ENCODE measurements at regions not wholly inside any gene's neighbourhood (a gene's known extent, or its start where the extent isn't known, plus 50 kb on each side); places are given as distances from the start of the nearest gene placed in this dataset.
"Not testable (repeated sequence)": the region's sequence is repeated elsewhere in the genome, so short reads cannot be mapped to it uniquely, and the experiment has no call there.

DNA sequence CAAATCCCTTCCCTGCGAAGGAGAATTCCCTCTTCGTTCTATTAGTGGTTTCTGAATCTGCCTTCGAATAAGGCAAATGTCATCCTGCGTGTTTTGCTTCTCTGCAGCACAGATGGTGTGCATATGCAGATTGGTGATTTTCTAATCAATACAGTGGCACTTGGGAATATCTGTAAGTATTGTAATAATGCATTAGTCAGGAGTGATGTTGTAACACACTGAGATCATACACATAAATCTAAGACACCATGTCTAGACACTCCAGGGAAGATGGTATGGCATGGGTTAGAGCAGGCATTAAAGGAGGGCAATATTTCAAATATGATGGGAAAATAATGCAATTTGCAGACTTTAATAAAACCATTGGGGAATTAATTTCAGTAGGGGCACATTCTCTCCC lies 513.2 kb upstream of the PTBP2 start:
- no peak for DNase-seq

GRCh38 chr1:96210054-96210453 lies 511.5 kb upstream of the PTBP2 start:
- DNase-seq: no peak

DNA sequence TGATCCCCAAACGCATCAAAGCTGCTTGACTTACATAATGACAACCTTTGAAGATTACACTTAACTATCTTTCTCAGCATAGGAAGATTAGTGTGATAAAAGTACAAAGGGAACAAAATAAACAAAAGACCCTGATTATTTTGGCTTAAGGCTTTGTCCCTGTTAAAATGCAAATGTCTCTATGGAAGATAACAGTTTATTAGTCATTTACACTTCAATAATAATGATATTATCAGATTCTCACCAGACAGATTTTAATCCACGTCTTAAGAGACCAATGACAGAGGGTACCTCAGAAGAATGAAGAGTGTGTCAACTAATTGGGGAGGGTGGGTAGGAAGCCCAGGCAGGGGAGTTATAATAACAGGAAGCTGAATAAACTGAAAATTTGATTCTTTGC lies 510.4 kb upstream of the PTBP2 start:
- DNase-seq: no peak

DNA sequence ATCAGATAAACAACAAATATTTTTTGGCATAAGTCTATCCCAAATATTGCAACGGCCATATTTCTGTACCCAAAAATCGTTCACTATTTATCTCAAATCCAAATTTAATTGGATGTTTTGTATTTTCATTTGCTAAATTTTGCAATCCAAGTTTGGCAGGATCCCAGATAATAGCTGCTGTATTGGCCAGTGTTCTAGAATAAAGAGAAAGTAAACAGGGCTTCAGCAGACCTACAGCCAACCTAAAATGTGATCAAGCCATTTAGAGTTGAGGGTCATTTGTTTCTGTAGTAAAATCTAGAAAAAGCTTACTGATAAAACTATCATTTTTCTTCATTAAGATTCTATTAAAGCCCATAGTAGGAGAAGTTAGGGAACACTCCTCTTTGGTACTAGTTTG lies 506.6 kb upstream of the PTBP2 start:
- no peak for DNase-seq

DNA sequence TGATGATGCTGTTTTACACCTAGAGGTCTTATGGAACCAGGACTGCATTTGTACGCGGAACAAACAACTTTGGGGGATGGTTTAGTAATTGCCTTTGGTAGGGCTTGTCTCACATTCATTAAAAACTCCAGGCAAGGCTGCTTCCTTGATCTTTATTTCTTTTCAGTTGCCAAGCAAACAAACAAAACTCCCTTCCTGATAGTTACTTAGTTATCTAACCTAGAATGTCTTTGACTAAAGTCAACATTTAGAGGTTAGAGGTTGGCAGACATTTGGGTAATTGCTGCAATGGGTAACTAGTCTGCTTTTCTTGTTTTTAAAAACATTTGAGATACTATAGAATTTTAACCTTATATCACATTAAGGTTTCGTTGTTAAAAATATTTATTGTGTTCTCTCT lies 500.9 kb upstream of the PTBP2 start:
- no peak for DNase-seq

- DNase-seq: no peak
Measured at GRCh38 chr1:96222701-96223100, 498.9 kb upstream of the PTBP2 start.

DNA sequence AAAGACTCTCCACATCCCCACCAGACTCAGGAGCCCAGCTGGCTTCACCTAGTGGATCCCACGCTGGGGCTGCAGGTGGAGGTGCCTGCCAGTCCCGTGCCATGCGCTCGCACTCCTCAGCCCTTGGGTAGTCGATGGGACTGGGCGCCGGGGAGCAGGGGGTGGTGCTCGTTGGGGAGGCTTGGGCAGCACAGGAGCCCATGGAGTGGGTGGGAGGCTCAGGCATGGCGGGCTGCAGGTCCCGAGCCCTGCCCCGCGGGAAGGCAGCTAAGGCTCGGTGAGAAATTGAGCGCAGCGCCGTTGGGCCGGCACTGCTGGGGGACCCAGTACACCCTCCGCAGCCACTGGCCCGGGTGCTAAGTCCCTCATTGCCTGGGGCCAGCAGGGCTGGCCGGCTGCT lies 497.4 kb upstream of the PTBP2 start:
- not testable (repeated sequence) for DNase-seq

GRCh38 chr1:96233422-96233821 lies 488.2 kb upstream of the PTBP2 start:
- no peak for DNase-seq

GRCh38 chr1:96234299-96234698 lies 487.3 kb upstream of the PTBP2 start:
- DNase-seq: no peak

DNA sequence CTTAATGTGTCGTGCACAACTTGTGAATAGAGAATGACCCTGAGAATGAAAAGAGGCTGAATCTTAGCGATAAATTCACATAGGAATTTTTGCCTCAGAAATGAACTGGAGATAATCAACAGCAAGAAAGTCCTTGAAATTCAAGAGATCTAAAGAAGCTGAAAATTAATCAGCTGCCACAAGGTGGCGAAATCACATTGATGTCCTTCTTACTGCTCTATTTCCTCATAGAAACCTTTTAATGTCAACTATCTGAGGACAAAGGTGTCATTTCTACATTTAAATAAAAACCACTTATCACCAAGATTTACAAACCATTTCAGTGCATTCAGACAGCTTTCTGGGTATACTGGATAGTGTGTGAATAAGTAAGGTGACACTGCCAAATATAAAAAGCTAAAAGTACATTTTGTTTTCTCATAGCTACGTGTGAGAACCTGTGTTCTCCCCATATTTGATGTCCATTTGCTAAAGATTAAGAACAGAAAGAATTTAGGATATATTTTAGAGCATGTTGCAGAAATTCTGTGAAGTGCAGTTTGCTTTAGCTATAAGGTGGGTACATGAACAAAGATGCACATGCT lies 485.3 kb upstream of the PTBP2 start:
- DNase-seq: peak; percentile 1

DNA sequence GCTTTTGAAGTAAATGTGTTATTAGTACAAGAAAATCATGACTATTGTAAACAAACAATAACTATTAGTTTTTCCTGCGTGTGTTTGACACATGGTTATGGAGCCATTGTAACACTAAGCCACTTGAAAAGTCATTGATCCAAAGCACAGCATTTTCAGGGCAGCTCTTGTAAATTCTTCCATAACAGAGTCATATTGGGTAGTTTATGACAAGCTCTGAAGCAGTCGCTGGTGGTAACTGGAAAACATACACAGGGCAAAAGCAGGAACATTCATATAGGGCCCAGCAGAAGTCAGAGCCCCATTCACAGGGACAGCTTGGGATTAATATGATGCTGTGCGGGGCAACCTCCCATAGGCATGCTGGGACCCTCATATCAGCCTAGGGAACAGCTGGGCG lies 483.2 kb upstream of the PTBP2 start:
- DNase-seq: no peak

DNA sequence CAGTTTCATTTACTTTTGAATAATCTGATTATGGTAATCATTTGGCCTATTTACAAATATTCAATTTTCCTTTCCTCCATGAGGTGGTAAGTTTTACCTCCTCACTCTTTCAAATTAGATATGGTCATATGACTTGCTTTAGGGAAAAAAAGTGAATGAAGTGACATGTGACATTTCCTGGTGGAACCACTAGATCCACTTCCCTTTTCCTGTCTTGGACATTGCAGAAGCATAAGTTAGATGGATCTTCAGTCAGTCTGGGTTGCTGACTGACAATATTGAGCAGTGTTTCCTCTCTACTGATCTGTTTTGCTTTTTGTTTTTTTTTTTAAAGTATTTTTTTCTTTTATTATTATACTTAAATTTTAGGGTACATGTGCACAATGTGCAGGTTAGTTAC lies 481.1 kb upstream of the PTBP2 start:
- DNase-seq: no peak

GRCh38 chr1:96253246-96254035 lies 468.1 kb upstream of the PTBP2 start:
- no peak for DNase-seq

GRCh38 chr1:96256130-96256790 lies 465.3 kb upstream of the PTBP2 start:
- DNase-seq: no peak

DNA sequence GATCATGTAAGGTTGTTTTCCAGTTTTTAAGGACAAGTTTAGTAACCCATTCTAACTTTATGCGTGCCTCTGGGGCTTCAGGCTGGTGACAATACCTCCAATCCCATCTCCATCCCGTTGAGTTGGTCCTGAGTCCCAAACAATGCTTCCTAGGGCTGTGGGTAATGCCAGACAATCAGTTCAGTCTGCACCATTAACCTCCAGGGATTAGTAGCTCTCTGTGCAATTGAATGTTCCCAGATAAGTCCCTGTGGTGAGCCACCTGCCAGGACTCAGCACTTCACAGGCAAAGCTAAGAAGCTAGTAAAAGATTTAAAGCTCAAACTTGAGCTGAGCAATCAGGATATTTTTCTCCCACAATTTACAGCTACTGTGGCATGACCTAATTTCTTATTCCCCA lies 462.2 kb upstream of the PTBP2 start:
- DNase-seq: no peak

GRCh38 chr1:96281491-96281890 lies 440.1 kb upstream of the PTBP2 start:
- no peak for DNase-seq

DNA sequence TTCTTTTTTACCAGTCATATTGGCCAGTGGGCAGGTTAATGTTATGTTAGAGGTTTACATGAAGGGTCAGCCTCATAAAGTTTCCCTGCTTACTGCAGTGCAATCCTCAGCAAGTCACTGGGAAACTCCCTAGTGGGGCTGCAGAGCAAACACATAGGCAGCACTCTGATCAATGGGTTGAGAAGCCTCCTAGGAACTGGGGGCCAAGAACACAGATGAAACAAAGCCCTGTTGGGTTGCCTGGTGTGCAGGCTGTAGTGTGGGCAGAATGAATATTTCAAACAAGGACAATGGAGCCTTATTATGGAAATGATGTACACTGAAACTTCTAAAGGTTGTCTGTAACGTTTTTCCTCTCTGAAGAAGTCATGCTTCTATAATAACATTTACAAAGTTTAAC lies 431.6 kb upstream of the PTBP2 start:
- DNase-seq: no peak

DNA sequence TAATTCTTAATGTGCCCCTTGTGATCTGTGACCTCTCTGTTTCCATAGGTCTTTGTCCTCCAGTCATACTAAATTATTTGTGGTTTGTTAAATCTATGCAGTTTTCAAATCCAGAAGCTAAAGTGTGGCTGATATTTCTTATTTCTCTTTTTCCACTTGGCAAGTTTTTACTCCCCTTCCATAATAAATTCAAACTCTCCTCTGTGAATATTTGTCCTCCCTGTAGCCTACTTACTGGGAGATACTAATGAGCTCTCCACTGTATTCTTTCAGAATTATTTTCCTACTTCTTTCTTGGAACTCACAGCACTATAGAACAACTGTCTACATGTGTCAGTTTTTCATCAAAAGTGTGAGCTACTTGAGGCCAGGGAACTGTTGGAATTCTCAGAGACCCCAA lies 430.8 kb upstream of the PTBP2 start:
- DNase-seq: no peak

GRCh38 chr1:96291468-96291867 lies 430.1 kb upstream of the PTBP2 start:
- no peak for DNase-seq

- no peak for DNase-seq
Measured at GRCh38 chr1:96292141-96292540, 429.4 kb upstream of the PTBP2 start.

DNA sequence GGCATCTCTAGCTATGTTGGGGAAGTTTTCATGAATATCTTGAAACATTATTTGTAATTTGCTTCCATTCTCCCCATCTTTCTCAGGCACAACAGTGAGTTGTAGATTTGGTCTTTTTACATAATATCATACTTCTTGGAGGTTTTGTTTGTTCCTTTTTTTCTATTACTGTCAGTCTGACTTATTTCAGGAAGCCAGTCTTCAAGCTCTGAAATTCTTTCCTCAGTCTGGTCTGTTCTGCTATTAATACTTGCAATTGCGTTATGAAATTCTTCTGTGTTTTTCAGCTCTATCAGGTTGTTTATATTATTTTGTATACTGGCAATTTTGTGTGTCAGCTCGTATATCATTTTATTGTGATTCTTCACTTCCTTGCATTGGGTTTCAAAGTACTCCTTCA lies 424.6 kb upstream of the PTBP2 start:
- DNase-seq: no peak

DNA sequence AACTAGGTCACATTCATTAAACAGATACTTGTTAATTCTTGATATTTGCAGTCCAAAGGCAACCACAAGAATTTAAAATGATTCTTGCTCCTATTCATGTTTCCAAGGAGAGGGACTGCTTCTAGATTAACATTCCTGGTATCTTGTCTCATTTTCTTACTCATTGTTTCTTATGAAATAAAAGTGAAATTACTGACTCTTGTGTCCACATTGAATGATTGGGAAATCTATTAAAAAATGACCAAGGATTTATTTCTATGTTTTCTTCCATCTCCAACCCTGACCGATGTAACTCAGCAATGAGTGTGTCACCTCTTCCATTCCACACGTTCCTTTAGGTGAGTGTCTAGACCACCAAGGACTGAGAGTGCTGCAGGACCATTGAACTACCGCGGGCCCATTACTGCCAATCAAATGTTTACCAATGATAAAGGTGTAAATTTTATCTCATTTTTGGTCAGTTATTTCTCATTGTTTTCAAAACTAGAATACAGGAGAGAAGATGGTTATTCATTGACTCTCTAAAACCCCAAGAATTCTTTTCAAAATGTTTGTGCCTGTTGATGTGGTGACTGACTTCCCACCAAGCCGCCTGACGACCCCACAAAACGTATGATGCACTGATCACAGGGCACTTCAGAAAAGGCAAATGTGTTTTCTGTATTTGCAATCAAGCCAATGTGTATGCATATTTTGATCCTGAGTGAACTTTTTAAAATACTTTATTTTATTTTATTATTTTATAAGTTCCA lies 414.6 kb upstream of the PTBP2 start:
- no peak for DNase-seq

GRCh38 chr1:96308314-96308713 lies 413.3 kb upstream of the PTBP2 start:
- no peak for DNase-seq

Data from occipital lobe (tissue), 1 donor.